DMS114 treated with DMSO at 0.1 percent for 48 hours (cell line): ENCODE measurements at regions not wholly inside any gene's neighbourhood (a gene's known extent, or its start where the extent isn't known, plus 50 kb on each side); places are given as distances from the start of the nearest gene placed in this dataset.
"Not testable (repeated sequence)": the region's sequence is repeated elsewhere in the genome, so short reads cannot be mapped to it uniquely, and the experiment has no call there.

ENCODE experiments used
- DNase-seq: peaks from one replicate; lab custom pipeline; 2025; ENCODE audit not compliant: unreplicated experiment; lab: John Stamatoyannopoulos, UW

DNA sequence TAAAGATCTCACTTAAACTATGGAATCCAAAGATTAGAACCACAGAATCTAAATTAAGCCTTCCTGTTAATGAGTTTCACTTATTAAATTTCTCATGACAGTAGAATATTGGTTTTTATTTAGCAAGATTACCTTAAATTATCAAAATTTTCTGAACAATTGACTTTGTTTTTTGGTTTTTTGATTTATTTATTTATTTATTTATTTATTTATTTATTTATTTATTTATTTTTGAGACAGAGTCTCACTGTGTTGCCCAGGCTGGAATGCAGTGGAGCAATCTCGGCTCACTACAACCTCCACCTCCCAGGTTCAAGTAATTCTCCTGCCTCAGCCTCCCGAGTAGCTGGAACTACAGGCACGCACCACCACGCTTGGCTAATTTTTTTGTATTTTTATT lies 538.6 kb downstream of the AMY1C start:
- not testable (repeated sequence) for DNase-seq

DNA sequence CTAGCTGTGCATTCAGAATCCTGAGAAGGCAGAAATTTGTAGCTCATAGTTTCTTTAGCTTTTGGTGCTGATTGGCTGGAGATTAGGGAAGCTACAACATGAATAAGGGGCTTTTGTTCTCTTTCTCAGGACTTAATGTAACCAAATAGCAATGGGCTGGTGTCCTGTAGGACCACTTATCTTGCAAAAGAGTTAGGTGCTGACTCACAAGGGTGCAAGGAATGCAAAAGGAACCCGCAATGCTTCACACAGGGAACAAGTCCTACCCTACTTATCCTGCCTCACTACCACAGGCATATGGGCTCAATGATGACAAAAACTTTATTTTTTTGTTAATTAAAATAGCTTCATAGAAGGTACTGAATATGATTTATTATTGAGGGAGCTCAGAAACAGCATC lies 541.5 kb downstream of the AMY1C start:
- DNase-seq = no peak

DNA sequence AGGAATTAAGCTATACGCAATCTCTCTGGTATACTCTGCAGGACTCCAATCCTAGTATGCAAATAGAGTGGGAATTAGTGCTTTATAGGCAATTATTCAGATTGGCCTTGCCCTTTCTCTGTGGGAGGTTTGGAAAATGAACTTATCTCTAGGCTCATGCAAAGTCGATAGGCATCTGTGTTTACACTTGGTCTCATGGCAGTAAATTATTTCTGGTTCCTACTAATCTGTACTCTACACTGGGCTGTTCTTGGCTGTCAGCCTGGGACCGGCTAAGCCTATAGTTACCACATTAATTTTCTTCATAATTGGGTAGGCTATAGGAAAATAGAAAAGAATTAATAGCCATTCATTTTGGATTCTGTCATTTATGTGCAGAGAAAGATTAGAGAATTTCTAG lies 544.6 kb downstream of the AMY1C start:
- DNase-seq = no peak

- DNase-seq = no peak
Observed at GRCh38 chr1:104295511-104295910, 545.8 kb downstream of the AMY1C start.

DNA sequence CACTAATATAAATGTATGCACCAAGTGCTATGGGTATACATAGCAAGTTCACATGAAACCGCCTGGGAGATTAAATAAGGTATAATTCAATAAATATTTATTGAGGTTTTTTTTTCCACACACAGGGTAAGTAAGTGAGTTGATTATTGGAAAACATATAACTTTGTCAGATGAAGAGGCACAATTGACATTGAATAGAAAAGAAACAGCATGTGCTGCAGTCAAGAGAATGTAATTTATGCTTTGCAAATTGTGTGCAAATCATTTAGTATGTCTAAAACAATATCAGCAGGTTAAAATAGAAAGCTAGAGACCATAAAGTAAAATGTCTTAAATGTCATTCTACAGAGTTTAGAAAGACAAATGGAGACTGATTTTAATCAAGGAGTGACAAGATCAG lies 560.0 kb downstream of the AMY1C start:
- no peak for DNase-seq

GRCh38 chr1:104315823-104316222 lies 566.1 kb downstream of the AMY1C start:
- DNase-seq = no peak

DNA sequence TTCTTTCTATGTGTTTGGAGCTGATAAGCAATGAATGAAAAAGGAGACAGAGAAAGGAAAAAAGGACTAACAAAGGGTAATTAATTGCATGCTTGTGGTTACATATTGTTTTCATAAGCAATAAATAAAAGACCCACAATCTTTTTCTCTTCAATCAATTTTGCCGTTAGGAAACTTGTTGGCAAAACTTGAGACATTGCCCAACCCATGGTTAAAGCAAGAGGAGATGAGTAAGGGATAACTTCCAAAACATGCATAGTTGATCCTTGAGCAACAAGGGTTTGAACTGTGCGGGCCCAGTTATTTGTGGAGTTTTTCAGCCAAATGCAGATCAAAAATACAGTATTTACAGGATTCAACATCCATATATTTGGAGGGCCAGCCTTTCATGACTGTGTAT lies 572.4 kb downstream of the AMY1C start:
- no peak for DNase-seq

GRCh38 chr1:104329278-104329677 lies 579.6 kb downstream of the AMY1C start:
- no peak for DNase-seq

GRCh38 chr1:104331763-104332162 lies 582.1 kb downstream of the AMY1C start:
- DNase-seq = no peak

DNA sequence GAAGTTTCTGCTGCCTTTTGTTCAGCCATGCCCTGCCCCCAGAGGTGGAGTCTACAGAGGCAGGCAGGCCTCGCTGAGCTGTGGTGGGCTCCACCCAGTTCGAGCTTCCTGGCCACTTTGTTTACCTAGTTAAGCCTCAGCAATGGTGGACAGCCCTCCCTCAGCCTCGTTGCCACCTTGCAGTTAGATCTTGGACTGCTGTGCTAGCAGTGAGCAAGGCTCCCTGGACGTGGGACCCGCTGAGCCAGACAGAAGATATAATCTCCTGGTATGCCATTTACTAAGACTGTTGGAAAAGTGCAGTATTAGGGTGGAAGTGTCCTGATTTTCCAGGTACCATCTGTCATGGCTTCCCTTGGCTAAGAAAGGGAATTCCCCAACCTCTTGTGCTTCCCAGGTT lies 588.2 kb downstream of the AMY1C start:
- not testable (repeated sequence) for DNase-seq

DNA sequence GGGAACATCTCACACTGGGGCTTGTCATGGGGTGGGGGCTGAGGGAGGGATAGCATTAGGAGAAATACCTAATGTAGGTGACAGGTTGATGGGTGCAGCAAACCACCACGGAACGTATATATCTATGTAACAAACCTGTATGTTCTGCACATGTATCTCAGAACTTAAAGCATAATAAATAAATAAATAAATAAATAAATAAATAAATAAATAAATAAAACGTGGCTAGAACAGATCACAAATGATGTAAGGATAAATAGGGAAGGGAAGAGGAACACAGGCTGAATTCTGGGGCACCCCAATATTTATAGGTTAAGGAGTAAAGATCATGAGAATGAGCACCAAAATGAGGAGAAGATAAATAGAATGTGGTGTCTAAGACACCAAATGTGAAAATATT lies 592.2 kb downstream of the AMY1C start:
- DNase-seq = no peak

- DNase-seq = no peak
Observed at GRCh38 chr1:104348277-104348676, 598.6 kb downstream of the AMY1C start.

DNA sequence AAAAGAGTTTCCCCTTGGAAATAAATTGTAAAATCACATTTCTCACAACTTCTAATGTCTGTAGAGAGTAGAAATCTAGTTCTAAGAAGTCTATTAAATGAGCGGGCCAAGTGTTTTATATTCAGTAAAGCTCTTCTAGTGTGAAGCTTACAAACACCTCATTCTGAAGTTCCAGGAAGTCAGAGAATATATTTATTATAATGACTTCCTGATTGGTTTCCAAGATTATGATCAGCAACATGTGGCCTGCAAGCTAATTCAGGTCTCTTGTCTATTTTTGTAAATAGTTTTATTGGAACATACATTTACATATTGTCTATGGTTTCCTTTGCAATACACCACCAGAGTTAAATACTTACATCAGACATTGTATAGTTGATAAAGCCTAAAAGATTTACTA lies 603.9 kb downstream of the AMY1C start:
- no peak for DNase-seq

DNA sequence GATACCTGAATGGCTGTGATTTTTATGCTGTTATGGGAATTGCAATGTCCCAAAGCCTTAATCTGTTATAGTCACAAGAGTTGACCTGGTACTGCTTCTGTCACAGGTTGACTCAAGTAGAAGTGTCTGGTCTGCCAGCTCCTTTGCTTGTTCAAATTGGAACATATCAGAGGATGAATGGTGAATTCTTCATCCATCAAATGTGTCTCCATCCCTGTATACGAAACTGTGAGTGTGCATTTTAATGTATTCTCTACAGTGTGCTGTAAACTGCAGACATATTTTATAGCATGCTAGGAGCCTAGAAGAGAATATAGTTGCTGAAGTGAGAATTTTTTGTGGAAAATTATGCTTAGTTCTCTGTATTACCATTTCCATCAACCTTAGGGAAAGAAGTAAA lies 608.4 kb downstream of the AMY1C start:
- no peak for DNase-seq

DNA sequence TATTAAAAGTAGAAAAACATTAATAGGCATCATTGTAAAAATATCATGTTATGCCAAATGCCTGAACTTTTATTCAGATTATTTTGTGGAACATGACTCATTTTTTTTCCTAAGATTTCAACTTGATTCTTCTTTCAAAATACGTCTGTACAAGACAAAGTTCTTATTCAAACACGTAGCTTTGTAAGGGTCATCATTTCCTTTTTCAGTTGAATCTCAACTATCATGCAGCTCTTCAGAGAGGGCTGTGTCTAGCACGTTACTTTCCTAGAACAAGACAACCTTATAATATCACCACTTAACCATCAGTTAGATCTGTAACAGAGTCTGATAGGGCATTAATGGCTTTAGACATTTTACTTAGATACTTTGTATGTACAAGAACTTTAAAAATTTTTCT lies 608.9 kb downstream of the AMY1C start:
- DNase-seq = no peak

DNA sequence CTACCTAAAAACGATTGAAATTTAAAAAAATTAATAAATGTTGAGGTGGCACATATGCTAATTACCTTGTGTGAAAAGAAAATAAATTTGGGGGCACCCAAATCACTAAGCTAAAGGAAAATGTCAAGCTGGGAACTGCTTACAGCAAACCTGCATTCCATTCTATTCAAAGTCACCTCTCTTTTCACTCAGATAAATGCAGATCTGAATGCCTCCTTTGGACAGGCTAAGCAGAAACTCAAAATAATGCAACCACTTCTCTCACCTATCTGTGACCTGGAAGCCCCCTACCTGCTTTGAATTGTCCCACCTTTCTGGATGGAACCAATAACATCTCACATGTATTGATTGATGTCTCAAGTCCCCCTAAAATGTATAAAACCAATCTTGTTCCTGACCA lies 628.7 kb downstream of the AMY1C start:
- DNase-seq = no peak

GRCh38 chr1:104380003-104380402 lies 630.3 kb downstream of the AMY1C start:
- no peak for DNase-seq

- no peak for DNase-seq
Observed at GRCh38 chr1:104387716-104388508, 638.2 kb downstream of the AMY1C start.

DNA sequence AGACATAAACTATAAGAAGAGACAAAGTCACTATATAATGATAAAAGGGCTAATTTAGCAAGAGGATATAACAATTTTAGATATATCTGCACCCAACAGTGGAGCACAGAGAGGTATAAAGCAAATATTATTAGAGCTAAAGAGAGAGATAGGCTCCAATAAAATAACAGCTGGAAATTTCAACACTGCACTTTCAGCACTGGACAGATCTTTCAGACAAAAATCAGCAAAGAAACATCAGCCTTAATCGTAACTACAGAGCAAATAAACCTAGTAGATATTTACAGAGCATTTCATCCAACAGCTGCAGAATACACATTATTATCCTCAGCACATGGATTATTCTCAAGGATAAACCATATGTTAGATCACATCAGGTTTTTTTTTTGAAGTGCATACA lies 642.9 kb downstream of the AMY1C start:
- no peak for DNase-seq

DNA sequence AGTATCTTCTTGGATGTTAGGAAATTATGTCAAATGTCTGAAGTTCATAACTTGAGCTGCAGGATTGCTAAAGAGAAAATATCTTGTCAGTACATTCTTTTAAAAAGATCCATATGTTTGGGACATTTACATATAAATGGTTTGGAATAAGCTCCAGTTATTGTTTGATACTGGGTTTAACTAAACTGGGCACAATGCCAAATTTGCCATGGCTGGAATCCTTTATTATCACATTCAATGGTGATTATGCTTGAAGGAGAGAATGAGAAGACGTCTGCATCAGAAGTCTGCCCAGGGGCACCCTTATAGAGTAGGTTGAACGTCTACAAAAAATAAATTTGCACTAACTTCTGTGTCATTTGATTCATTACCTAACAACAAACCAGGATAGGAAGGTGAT lies 652.5 kb downstream of the AMY1C start:
- DNase-seq = no peak

DNA sequence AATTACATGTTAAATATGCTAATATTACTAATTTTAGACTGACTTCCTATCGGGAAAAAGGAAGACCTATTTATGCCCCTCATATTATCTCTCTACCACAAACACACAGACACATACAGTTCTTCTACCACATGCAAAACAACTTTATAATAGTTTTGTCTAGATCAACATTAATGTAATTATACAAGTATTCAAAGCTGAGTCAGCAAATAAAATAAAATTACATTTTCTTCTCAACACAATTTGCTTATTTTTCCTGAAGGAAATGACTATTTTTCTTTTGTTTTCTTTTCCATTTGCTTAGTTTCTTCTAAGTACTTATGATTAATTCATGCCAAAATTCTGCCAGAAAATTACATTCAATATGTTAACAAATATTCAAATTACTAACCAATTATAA lies 654.2 kb downstream of the AMY1C start:
- no peak for DNase-seq

DNA sequence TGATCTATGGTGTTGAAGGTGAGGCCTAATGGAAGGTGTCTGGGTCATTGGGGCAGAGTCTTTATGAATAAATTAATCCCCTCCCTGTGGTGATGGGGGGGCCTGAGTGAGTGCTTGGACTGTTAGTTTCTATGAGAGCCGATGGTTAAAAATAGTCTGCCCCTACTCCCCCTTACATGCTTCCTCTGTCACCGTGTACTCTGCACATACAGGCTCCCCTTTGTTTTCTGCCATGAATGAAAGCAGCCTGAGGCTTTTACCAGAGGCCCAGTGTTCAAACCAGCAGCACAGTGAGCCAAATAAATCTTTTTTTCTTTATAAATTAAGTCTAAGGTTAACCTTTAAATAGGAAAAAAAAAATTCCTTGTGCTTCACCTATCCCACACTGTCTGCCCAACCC lies 657.0 kb downstream of the AMY1C start:
- DNase-seq = no peak

- no peak for DNase-seq
Observed at GRCh38 chr1:104408268-104408667, 658.6 kb downstream of the AMY1C start.
